GM21526 (cell line): ENCODE measurements at regions not wholly inside any gene's neighbourhood (a gene's known extent, or its start where the extent isn't known, plus 50 kb on each side); places are given as distances from the start of the nearest gene placed in this dataset.
"Not testable (repeated sequence)": the region's sequence is repeated elsewhere in the genome, so short reads cannot be mapped to it uniquely, and the experiment has no call there.

Experiments
- ATAC-seq: cut with Tn5 transposase; IDR thresholded peaks from one replicate; pipeline ENCODE4 v1.9.1; 2021; ENCODE audit warnings: moderate library complexity; ENCODE audit not compliant: unreplicated experiment, low FRiP score

GRCh38 chr5:53160895-53161294, 51.3 kb upstream of the MOCS2 start:
- no peak for ATAC-seq

- no peak for ATAC-seq
Measured at GRCh38 chr5:53161876-53162275, 52.3 kb upstream of the MOCS2 start.

- no peak for ATAC-seq
Measured at GRCh38 chr5:53164478-53165165, 55.1 kb upstream of the MOCS2 start.

- ATAC-seq = no peak
Measured at GRCh38 chr5:53165431-53166182, 56.0 kb upstream of the MOCS2 start.

DNA sequence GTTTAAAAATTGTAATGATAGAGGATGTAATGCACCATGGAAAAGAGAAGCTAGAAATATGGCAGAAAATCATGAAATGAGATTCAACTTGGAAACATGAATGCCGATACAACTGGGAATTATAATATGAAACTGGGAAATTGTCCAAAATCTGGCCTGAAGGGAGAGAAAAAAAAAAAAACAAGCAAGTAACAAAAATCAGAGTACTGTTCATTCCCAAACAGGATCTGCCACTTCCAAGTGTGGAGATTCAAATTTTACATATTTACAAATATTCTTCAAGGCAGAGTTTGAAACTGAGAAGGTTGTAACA, 56.6 kb upstream of the MOCS2 start:
- ATAC-seq = no peak

GRCh38 chr5:53167836-53168235, 58.3 kb upstream of the MOCS2 start:
- no peak for ATAC-seq

GRCh38 chr5:53169933-53170332, 60.4 kb upstream of the MOCS2 start:
- ATAC-seq = no peak

DNA sequence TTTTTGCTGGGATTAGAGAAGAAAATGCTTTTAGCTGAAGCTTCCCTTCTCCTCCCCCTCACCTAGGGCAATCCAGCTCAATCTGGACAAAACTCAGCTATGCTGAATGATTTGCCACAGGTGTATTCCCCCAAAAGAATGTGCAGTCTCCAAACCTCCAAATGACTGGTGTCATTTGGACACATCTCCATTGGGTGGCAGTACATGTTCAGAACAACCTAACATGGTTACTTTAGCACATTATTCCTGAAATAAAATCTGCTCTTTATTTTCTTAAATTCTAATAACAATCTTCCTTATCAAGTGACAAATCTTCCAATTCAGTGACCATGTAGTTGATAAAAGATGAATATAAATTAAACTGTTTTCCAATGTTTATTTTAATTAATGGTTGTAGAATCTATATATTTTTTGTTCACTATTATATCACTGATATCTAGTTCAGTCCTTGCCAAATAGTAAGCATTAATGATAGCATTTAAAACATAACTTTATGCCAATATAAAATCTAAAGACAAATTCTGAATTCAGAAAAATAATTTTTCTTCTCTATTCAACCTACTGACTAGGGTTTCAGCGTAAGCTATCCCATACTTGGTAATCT, 61.3 kb upstream of the MOCS2 start:
- ATAC-seq = no peak

DNA sequence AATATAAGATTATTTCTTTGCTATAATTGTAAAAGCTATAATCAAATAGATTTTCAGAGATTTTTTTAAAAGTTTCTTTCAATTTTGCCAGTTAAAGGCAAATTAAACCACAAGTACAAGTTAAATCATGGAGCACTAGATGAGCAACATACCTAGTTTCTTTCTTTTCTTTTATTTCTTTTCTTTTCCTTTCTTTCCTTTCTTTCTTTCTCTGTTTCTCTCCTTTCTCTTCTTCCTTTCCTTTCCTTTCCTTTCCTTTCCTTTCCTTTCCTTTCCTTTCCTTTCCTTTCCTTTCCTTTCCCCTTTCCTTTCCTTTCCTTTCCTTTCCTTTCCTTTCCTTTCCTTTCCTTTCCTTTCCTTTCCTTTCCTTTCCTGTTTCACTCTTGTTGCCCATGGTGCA, 62.5 kb upstream of the MOCS2 start:
- not testable (repeated sequence) for ATAC-seq

GRCh38 chr5:53172630-53173029, 63.1 kb upstream of the MOCS2 start:
- no peak for ATAC-seq

DNA sequence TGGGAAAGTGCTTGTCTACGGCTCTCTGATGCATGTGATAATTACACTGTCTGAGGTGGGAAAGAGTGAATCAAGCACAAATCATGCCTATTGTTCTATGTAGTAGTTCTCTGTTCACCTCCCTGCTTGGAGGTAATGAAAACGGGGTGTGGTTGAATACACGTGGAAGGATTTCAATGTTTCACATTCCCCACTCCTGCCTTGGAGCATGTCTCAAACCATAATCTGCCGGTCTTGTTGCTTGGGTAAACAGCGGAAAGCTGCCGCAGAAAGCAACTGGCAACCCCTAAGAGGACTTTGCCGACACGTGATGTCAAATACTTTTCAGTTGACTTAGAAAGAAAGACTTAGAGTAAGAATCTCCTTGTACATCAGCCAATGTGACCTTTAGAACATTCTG, 63.5 kb upstream of the MOCS2 start:
- ATAC-seq = no peak

- no peak for ATAC-seq
Measured at GRCh38 chr5:53178830-53179229, 69.3 kb upstream of the MOCS2 start.

DNA sequence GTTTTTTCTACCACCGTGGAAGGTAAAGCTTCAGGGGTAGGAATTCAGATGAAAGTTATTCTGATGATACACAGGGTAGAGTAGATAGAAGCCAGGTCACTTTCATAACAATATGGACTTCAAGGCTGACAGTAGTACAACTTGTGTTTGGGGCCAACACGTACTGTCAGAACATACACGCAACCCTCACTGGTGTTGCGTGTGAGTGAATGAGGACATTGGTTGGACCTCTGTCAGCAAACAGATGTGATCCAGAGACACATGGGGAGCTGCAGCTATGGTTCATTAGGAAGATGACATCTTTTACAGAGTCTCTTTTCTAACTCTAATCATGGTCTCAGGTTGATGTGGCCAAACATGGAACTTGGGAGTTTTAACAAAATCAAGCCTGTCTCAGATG, 70.1 kb upstream of the MOCS2 start:
- ATAC-seq = no peak

DNA sequence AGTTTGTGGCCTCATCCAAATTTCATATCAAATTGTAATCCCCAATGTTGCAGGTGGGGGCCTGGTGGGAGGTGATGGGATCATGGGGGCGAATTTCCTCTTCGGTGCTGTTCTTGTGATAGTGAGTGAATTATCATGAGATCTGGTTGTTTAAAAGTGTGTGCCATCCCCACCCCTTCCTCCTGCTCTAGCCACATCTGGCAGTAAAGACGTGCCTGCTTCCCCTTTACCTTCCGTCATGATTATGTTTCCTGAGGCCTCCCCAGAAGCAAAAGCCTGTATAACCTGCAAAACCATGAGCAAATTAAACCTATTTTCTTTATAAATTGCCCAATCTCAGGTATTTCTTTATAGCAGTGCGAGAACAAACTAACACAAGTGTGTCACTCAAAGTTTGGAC, 71.0 kb upstream of the MOCS2 start:
- ATAC-seq = no peak

GRCh38 chr5:53180991-53181390, 71.4 kb upstream of the MOCS2 start:
- no peak for ATAC-seq

- ATAC-seq = no peak
Measured at GRCh38 chr5:53183880-53184279, 74.3 kb upstream of the MOCS2 start.

DNA sequence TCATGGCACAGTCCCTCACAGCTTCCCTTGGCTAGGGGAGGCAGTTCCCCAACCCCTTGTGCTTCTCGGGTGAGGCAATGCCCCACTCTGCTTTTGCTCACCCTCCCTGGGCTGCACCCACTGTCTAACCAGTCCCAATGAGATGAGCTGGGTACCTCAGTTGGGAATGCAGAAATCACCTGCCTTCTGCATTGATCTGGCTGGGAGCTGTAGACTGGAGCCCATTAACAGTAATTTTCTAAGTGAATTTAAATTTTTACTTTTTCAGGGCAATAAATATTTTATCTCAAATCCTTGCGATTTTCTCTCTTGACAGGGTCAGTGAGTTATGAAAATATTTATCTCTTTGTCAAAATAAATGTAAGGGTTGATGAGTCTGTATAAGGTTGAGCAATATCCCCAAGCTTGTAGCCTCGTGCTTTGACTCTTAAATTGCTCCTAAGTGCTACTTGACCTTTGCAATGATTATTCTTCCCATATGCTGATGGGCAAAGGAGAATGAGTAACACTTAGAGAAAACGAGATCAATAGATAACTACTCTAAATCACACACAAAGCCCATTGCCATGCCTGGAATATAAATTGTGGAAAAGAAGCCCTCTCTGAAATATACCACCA, 82.1 kb upstream of the MOCS2 start:
- no peak for ATAC-seq

DNA sequence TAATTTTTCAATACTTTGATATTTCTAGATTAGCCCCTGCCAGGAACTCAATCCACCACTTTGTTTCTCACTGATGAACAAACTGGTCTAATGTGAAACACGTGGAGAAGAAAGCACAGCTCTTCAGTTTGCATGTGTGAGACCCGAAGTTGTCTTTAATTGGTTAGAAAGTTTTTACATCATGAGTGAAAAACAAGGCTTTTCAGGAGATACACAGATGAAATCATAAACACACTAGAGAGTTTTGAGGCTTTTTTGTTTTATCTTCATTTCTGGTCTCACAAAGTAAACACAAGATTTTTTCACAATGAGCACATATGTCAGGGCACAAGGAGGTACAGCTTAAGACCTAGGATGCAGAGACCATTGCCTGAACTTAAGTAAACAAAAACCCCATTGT, 84.5 kb upstream of the MOCS2 start:
- ATAC-seq = no peak

DNA sequence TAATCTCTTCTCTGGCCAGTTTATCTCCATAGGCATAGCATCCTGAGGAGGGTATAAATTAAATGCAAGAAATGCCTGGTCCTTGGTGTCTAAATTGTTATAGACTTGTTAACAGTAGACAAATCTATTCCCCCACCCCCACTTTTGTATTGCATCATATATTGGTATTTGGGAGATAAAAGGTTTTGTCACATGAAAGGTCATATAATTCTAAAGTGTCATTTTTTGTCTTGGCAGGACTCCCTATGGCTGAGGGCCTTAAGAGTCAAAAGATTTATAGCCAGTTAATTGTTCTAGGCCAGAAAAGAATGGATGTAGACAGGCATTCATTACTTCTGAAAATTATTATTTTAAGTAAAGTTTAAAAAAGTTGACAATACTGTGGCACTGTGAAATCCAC, 90.3 kb upstream of the MOCS2 start:
- no peak for ATAC-seq

DNA sequence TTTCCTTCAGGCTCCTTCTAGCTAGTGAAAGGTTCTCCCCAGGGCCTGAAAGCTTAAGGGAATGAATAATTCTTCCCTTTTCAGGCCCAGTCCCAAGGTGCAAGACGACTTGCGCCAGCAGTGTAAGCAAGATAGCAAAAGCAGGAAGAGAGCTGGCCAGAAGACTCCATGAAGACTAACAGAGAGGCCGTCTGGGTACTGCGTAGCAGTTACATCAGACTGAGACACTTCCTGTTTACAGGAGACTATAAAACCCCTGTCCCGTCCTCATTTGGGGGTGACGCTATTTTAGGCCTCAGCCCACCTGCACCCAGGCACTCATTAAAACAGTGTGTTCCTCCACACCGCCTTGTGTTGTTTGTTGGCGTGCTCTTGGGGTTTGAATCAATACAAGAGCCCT, 90.7 kb upstream of the MOCS2 start:
- ATAC-seq = no peak

DNA sequence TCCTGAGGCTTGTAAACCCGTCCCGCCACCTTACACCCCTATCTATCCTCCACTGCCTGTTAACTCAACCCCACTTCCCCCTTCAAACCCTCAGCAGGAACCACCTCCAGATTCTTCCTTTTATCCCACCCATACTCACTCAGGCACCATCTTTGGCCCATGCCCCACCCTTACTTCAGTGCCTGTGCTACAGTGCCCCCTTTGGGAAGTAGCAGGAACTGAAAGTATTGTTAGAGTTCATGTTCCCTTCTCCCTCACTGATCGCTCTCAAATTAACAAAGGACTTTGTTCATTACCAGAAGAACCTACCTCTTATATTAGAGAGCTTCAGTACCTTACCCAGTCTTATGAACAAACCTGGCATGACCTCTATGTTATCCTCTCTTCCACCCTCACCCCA, 92.2 kb upstream of the MOCS2 start:
- ATAC-seq = no peak

DNA sequence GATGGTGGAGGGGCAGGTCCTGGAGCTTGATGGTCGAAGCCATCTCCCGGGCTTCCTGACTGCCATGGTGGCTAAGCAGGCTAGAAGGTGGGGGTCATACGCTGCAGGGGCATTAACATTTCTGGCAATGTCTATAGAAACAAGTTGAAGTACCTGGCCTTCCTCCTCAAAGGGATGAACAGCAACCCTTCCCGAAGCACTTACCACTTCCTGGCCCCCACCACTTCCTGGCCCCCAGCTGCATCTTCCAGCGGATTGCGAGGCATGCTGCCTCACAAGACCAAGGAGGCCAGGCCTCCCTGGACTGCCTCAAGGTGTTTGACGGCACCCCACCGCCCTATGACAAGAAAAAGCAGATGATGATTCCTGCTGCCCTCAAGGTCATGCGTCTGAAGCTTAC, 97.0 kb upstream of the MOCS2 start:
- ATAC-seq = no peak
